AG04450 (cell line): ENCODE measurements at regions not wholly inside any gene's neighbourhood (a gene's known extent, or its start where the extent isn't known, plus 50 kb on each side); places are given as distances from the start of the nearest gene placed in this dataset.

ENCODE experiments used
- CTCF ChIA-PET: fragments of 300-600, 350-600 bp; formaldehyde crosslinking; extraction: SDS; loops from one replicate; lab custom pipeline; 2022; ENCODE audit warnings: antibody characterized with exemption, inconsistent platforms; lab: Charles Lee
- POLR2A ChIA-PET: fragments of 350-600 bp; formaldehyde crosslinking; extraction: SDS; loops from one replicate; lab custom pipeline; 2021; ENCODE audit warnings: antibody characterized with exemption, inconsistent platforms; lab: Yijun Ruan, JAX
- DNase-seq: peaks from one replicate; pipeline ENCODE4 v3.0.0-alpha.2; 2011; ENCODE audit warnings: low read depth, low spot score
- H3K27ac ChIP-seq: one replicate; pipeline ENCODE4 v1.5.1; 2012; ENCODE audit warnings: low read depth, low read length, control low read depth
- H3K27me3 ChIP-seq: one replicate; pipeline ENCODE4 v1.6.0; 2012; ENCODE audit warnings: low read length; ENCODE audit not compliant: control insufficient read depth, insufficient read depth
- H3K4me3 ChIP-seq: 2 replicates; pipeline ENCODE4 v1.5.1; 2011; ENCODE audit warnings: mild to moderate bottlenecking, low read depth, low read length, control low read depth
- H3K9me3 ChIP-seq: 2 replicates; pipeline ENCODE4 v1.5.1; 2012; ENCODE audit warnings: low read length; ENCODE audit not compliant: control insufficient read depth, insufficient read depth
- TF ChIP-seq, protein P1 (sequence below): IDR thresholded peaks from 2 replicates; pipeline ENCODE4 v1.5.1; 2011; ENCODE audit warnings: low read depth, low read length, control low read depth, inconsistent platforms

DNA sequence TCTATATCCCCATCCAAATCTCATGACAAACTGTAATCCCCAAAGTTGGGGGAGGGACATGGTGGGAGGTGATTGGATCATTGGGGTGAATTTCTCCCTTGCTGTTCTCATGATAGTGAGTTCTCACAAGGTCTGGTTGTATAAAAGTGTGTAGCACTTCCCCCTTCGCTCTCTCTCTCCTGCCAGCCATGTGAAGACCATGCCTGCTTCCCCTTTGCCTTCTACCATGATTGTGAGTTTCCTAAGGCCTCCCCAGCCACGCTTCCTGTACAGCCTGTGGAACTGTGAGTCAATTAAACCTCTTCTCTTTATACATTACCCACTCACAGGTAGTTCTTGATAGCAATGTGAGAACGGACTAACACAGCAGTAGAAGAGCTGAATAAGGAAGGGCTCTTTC, 62.6 kb upstream of the VASH1 start:
- ChIA-PET POLR2A (no interaction called here), CTCF (interaction anchor here (1.5 kb wide), 1 partner anchor 11 kb away, joined by 7 read pairs; no protein-coding TSS in a partner anchor)
- H3K27me3 ChIP-seq = no peaks in the 10 kb centered on the region
- no peak for DNase-seq
- TF ChIP-seq, protein P1, sequence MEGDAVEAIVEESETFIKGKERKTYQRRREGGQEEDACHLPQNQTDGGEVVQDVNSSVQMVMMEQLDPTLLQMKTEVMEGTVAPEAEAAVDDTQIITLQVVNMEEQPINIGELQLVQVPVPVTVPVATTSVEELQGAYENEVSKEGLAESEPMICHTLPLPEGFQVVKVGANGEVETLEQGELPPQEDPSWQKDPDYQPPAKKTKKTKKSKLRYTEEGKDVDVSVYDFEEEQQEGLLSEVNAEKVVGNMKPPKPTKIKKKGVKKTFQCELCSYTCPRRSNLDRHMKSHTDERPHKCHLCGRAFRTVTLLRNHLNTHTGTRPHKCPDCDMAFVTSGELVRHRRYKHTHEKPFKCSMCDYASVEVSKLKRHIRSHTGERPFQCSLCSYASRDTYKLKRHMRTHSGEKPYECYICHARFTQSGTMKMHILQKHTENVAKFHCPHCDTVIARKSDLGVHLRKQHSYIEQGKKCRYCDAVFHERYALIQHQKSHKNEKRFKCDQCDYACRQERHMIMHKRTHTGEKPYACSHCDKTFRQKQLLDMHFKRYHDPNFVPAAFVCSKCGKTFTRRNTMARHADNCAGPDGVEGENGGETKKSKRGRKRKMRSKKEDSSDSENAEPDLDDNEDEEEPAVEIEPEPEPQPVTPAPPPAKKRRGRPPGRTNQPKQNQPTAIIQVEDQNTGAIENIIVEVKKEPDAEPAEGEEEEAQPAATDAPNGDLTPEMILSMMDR = no peak
- H3K27ac ChIP-seq = no peak overlapping the region
- H3K9me3 ChIP-seq = no peaks in the 10 kb centered on the region
- no peak overlapping the region for H3K4me3 ChIP-seq

DNA sequence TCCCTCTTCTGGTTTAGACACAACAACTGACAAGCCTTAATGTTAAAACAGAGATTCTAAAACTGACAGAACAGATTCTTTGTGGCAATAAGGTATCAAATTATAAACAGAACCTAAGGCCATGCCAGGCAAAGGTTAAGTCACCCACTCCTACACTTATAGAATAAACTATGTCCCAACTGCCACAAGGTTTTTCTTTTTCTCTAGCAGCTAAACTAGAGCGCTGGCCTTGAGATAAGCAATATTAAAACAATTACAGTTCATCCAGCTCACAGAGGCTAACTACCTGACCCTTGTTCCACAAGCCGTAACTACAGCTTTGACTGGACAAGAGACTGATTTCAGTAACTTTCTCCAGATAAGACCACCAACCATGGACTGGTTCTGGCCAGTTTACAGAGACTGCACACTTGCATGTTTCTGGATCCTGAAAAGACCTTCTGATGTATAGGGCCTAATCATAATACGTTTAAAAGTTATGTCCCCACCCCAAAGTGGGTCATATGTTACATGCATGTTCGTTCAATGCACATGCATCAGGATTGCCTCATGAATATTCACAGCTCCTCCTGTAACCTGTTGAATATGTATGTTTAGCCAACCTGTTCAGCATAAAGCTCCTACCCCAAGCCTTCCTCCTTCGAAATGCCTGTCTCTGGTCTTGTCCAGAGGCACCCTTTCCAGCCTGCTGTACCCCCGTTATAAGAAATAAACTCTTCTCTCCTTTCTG, 61.9 kb upstream of the VASH1 start:
- H3K9me3 ChIP-seq = no peaks in the 10 kb centered on the region
- TF ChIP-seq, protein P1 = no peak
- POLR2A ChIA-PET = no interaction called here
- H3K4me3 ChIP-seq = no peak overlapping the region
- no peaks in the 10 kb centered on the region for H3K27me3 ChIP-seq
- DNase-seq = no peak
- CTCF ChIA-PET = interaction anchor here (1.5 kb wide), 2 partner anchors 10 to 12 kb away, joined by 6 to 7 read pairs; no protein-coding TSS in a partner anchor
- no peak overlapping the region for H3K27ac ChIP-seq

DNA sequence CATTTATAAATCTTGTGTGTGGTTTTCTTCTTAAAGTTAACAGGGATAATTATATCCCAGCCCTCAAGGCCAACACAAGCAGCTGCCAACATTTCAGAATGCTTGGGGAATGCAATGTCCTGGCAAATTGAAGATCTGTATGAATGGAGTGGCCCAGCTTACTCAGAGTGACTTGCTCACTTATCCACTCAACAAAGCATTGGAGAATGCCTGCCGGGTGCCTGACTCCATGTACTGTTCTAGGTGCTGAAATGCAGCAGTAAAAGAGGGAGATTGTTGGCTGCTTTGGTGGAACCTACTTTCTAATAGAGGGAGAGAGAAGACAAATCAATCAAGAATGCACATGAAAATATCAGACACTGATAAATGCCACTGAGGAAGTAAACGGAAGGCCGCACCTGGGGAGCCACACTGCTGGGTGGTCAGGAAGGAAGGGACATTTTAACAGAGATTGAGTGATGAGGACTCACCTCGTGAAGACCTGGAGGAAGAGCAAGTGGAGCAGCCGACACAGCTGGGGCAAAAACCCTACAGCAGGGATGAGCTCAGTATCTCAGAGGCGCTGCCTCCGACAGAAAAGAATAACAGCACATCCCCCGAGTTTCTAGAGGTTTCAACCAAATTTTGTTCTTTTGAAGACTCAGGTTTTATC, 61.2 kb upstream of the VASH1 start:
- H3K4me3 ChIP-seq = no peak overlapping the region
- H3K27ac ChIP-seq = no peak overlapping the region
- ChIA-PET POLR2A (no interaction called here), CTCF (interaction anchor here (1.5 kb wide), 2 partner anchors 9 to 11 kb away, joined by 6 to 7 read pairs; no protein-coding TSS in a partner anchor)
- no peaks in the 10 kb centered on the region for H3K27me3 ChIP-seq
- no peak for DNase-seq
- TF ChIP-seq, protein P1 = no peak
- no peaks in the 10 kb centered on the region for H3K9me3 ChIP-seq

DNA sequence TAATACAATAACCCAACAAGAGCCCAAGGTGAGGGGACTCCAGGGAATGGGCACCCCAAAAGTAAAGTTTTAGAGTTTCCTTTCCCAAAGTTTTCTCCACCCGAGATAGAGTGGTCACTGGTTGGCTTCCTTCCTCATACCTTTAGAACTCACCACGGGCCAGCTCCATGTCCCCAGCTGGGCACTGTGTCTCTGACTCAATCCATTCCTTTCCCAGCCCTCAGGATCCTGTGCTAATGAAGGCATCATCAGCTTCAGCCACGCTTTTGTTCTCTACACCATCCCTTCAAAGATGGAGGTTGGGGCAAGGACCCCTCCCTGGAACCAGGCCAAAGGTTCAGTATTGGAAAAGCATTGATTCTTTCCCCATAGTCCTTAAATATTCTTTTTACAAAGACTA, 59.8 kb upstream of the VASH1 start:
- POLR2A ChIA-PET = no interaction called here
- Histone ChIP-seq H3K27ac (no peak overlapping the region), H3K27me3 (no peaks in the 10 kb centered on the region), H3K4me3 (no peak overlapping the region), H3K9me3 (no peaks in the 10 kb centered on the region)
- CTCF ChIA-PET = interaction anchor here (1.2 kb wide), 1 partner anchor 9 kb away, joined by 11 read pairs; no protein-coding TSS in a partner anchor
- TF ChIP-seq, protein P1 = no peak
- no peak for DNase-seq

DNA sequence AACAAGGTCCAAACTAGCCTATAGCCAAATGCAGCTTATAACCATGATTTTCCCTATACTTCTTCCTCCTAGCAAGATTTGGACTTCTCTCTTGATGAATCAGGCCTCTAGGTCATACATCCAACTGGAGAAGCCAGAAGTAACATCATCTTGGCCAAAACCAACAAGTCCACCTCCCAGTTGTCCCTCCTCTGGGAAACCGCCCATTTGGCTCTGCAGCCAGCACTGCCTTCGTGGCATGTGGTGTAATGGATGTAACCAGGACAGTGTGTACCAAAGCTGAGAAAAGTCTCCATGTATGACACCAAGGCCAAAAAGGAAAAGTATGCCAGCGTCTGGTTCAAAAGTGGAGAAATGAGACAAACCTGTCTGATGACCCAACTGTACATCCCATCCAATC, 59.3 kb upstream of the VASH1 start:
- no peaks in the 10 kb centered on the region for H3K27me3 ChIP-seq
- POLR2A ChIA-PET = no interaction called here
- CTCF ChIA-PET = interaction anchor here (1.2 kb wide), 1 partner anchor 9 kb away, joined by 11 read pairs; no protein-coding TSS in a partner anchor

More for the DNA sequence above, 59.3 kb upstream of the VASH1 start:
- TF ChIP-seq, protein P1 = no peak
- no peak overlapping the region for H3K4me3 ChIP-seq
- no peak overlapping the region for H3K27ac ChIP-seq
- no peak for DNase-seq
- H3K9me3 ChIP-seq = no peaks in the 10 kb centered on the region
